HepG2 (cell line): ENCODE measurements at regions not wholly inside any gene's neighbourhood (a gene's known extent, or its start where the extent isn't known, plus 50 kb on each side); places are given as distances from the start of the nearest gene placed in this dataset.

Source experiments
- ATAC-seq: fragments of 200-7000 bp; cut with Tn5 transposase; 3 replicates; pipeline ENCODE4 v1.9.1; 2020; ENCODE audit warnings: mild to moderate bottlenecking, moderate library complexity
- BruUV-seq: library from RNA; stranded (reverse); fragments of 400-500 nt; replicated peaks from 2 replicates; lab custom pipeline; 2021; lab: Mats Ljungman, UMichigan
- CTCF ChIA-PET: fragments of 300-600 bp; formaldehyde crosslinking; extraction: SDS; loops from one replicate; lab custom pipeline; 2021; ENCODE audit warnings: low total read pairs, inconsistent platforms, low intra/inter-chr PET ratio; lab: Yijun Ruan, JAX
- POLR2A ChIA-PET: fragments of 350-600 bp; sonication (Branson Sonifier 250); formaldehyde crosslinking; loops from one replicate; lab custom pipeline; 2020; ENCODE audit warnings: antibody characterized with exemption, inconsistent platforms; lab: Yijun Ruan, JAX
- DNase-seq: peaks from one replicate; pipeline ENCODE4 v3.0.0-alpha.2; 2015; ENCODE audit warnings: low spot score
- FAIRE-seq: peaks from 3 replicates; lab custom pipeline; 2011; peaks lifted over from hg19 to GRCh38; lab: Jason Lieb, UNC
- H2AFZ ChIP-seq: one replicate; pipeline ENCODE4 v1.6.1; 2011; ENCODE audit warnings: low read length, inconsistent platforms
- H3K27ac ChIP-seq: fragments of 300-600 bp; 3 replicates; pipeline ENCODE4 v1.8.0; 2011; ENCODE audit warnings: mixed run types, mild to moderate bottlenecking, mixed read lengths, low read length, inconsistent platforms; ENCODE audit not compliant: insufficient read depth; ENCODE audit errors: extremely low read length
- H3K27me3 ChIP-seq, 2 experiments: fragments of 200-600 bp in 1 of 2; 2 replicates in 1 of 2; 3 replicates in 1 of 2; pipeline versions ENCODE4 v1.6.0 to v1.8.0; 2011; ENCODE audit warnings: low read length in 2 of 2, mild to moderate bottlenecking in 2 of 2, moderate library complexity in 2 of 2, inconsistent platforms in 1 of 2; ENCODE audit not compliant: insufficient read depth in 2 of 2, control insufficient read depth in 1 of 2
- H3K36me3 ChIP-seq, 2 experiments: fragments of 200-600 bp in 1 of 2; replicated peaks in 1 of 2; 2 replicates in 1 of 2; 3 replicates in 1 of 2; pipeline versions ENCODE4 v1.5.1 to v1.8.0; 2011; ENCODE audit warnings: low read length in 2 of 2, inconsistent platforms in 1 of 2; ENCODE audit not compliant: insufficient read depth in 2 of 2, control insufficient read depth in 1 of 2
- H3K4me1 ChIP-seq: 2 replicates; pipeline ENCODE4 v1.5.1; 2012; ENCODE audit warnings: low read length, inconsistent platforms; ENCODE audit not compliant: insufficient read depth
- H3K4me2 ChIP-seq: 2 replicates; pipeline ENCODE4 v1.6.0; 2011; ENCODE audit warnings: low read depth, low read length, inconsistent platforms
- H3K4me3 ChIP-seq, 3 experiments: fragments of 200-600 bp in 1 of 3; sonication (generic), shearing (Covaris generic) in 1 of 3; replicated peaks in 1 of 3; 2 replicates each; pipeline ENCODE4 v1.5.1; 2011 to 2016; ENCODE audit warnings: low read length in 3 of 3, inconsistent platforms in 2 of 3, low read depth in 2 of 3, mild to moderate bottlenecking in 2 of 3, control low read depth in 1 of 3, mixed read lengths in 1 of 3; ENCODE audit not compliant: insufficient read depth in 1 of 3
- H3K79me2 ChIP-seq: one replicate; pipeline ENCODE4 v1.6.1; 2011; ENCODE audit warnings: low read length, inconsistent platforms; ENCODE audit not compliant: insufficient read depth
- H3K9ac ChIP-seq: 2 replicates; pipeline ENCODE4 v1.6.0; 2011; ENCODE audit warnings: mild to moderate bottlenecking, low read depth, low read length, inconsistent platforms; ENCODE audit not compliant: insufficient read depth
- H3K9me3 ChIP-seq: 2 replicates; pipeline ENCODE4 v1.5.1; 2012; ENCODE audit warnings: mild to moderate bottlenecking, low read length
- H4K20me1 ChIP-seq: 2 replicates; pipeline ENCODE4 v1.6.0; 2011; ENCODE audit warnings: inconsistent platforms, mild to moderate bottlenecking, low read length, moderate library complexity; ENCODE audit not compliant: insufficient read depth
- DPF2 ChIP-seq: sonication (generic); formaldehyde crosslinking; IDR thresholded peaks from 2 replicates; pipeline ENCODE4 v1.4.0; 2020; ENCODE audit warnings: mild to moderate bottlenecking, low read depth, missing genetic modification reagents, borderline replicate concordance
- KAT2B ChIP-seq: fragments of 150-350 bp; IDR thresholded peaks from 2 replicates; pipeline ENCODE4 v1.6.1; 2014; ENCODE audit warnings: low read depth, low read length, borderline replicate concordance
- MXD4 ChIP-seq: IDR thresholded peaks from 2 replicates; pipeline ENCODE4 v1.6.1; 2016; ENCODE audit warnings: mild to moderate bottlenecking, missing biosample characterization, missing genetic modification reagents
- NCOA2 ChIP-seq: sonication (generic); formaldehyde crosslinking; IDR thresholded peaks from 2 replicates; pipeline ENCODE4 v1.8.0; 2022; ENCODE audit warnings: inconsistent platforms
- PTBP1 ChIP-seq: fragments of 200-400 bp; formaldehyde crosslinking; IDR thresholded peaks from 2 replicates; pipeline ENCODE4 v1.6.1; 2018; ENCODE audit warnings: low read length, low read depth; ENCODE audit not compliant: poor library complexity, severe bottlenecking
- ZBTB20 ChIP-seq: sonication (generic); formaldehyde crosslinking; IDR thresholded peaks from 2 replicates; pipeline ENCODE4 v1.8.1; 2023; ENCODE audit warnings: missing genetic modification reagents, low read depth, mild to moderate bottlenecking, borderline replicate concordance
- ZBTB43 ChIP-seq: sonication (generic); formaldehyde crosslinking; conservative IDR thresholded peaks from 2 replicates; pipeline ENCODE4 v1.4.0; 2020; ENCODE audit warnings: missing genetic modification reagents
- ZBTB8A ChIP-seq: sonication (generic); formaldehyde crosslinking; IDR thresholded peaks from 2 replicates; pipeline ENCODE4 v1.4.0; 2020; ENCODE audit warnings: mild to moderate bottlenecking, low read depth, missing genetic modification reagents, borderline replicate concordance
- ZNF431 ChIP-seq: sonication (generic); formaldehyde crosslinking; IDR thresholded peaks from 2 replicates; pipeline ENCODE4 v1.9.0; 2022; ENCODE audit warnings: missing genetic modification reagents, low read depth, mild to moderate bottlenecking, borderline replicate concordance
- ZNF557 ChIP-seq: sonication (generic); formaldehyde crosslinking; IDR thresholded peaks from 2 replicates; pipeline ENCODE4 v1.4.0; 2020; ENCODE audit warnings: missing genetic modification reagents
- ZNF703 ChIP-seq: sonication (generic); formaldehyde crosslinking; IDR thresholded peaks from 2 replicates; pipeline ENCODE4 v1.5.1; 2020; ENCODE audit warnings: missing genetic modification reagents, mild to moderate bottlenecking, moderate library complexity, borderline replicate concordance
- WGBS: methylation state at CpG from one replicate; pipeline ENCODE4 v1.1.6; 2017; ENCODE audit warnings: low lambda C conversion rate; 5-methylcytosine and 5-hydroxymethylcytosine counted together
- in situ Hi-C: cut with HindIII; loops from 2 replicates; pipeline ENCODE4 v1.10.0; 2017; ENCODE audit warnings: low pct_unique_long_range_greater_than_20kb; ENCODE audit not compliant: extremely low pct_ligation_motif_present
- intact Hi-C: fragments of 100-400 bp; cut with micrococcal nuclease; formaldehyde crosslinking; loops from one replicate; pipeline ENCODE4 v1.10.0; 2022; ENCODE audit not compliant: unreplicated experiment
- TF ChIP-seq, protein P1 (sequence below): sonication (generic); formaldehyde crosslinking; IDR thresholded peaks from 2 replicates; pipeline ENCODE4 v1.5.0; 2020; ENCODE audit warnings: missing genetic modification reagents, mild to moderate bottlenecking, borderline replicate concordance
- TF ChIP-seq, protein P2 (sequence below): sonication (generic); formaldehyde crosslinking; IDR thresholded peaks from 2 replicates; pipeline ENCODE4 v1.4.0; 2020; ENCODE audit warnings: mild to moderate bottlenecking, missing genetic modification reagents

DNA sequence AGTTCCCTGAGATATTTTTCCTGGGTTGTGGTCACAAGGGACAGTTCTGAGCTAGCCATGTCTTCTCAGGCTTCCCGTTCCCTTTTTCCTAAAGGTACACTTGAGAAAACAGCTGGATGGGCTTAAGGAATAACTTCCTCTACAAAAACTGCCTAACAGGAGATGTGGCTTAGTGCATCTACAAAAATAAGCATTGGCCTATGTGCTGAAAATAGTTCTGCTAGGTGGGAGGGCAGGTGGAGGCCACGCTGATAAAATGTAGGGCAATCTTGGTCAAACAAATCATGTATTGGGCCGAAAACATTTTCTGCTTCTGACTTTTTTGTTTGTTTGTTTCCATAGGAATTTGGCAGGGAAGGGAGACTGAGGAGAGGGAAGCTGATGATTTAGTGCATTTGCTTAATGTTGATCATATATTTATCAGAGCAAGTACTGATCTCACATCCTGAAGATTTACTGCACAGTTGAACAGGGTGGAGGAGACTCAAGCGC, 409.4 kb upstream of the FZD8 start:
- 42% methylated on average over 4 of the region's 4 CpGs for WGBS
- peaks cover 7% of the 10 kb centered on the region for H3K9me3 ChIP-seq
- H3K4me3 ChIP-seq: no peak overlapping the region
- no peaks in the 10 kb centered on the region for H3K4me1 ChIP-seq
- H3K4me2 ChIP-seq: no peak overlapping the region
- no peak for ATAC-seq
- in situ Hi-C loops (no loop called here), intact Hi-C loops (no loop called here)
- no peak for TF ChIP-seq ZBTB8A (CRISPR knock-in tag)
- TF ChIP-seq KAT2B: no peak
- no peak for TF ChIP-seq PTBP1
- no peak for TF ChIP-seq DPF2 (CRISPR knock-in tag)
- TF ChIP-seq ZNF557: no peak
- TF ChIP-seq, protein P1, sequence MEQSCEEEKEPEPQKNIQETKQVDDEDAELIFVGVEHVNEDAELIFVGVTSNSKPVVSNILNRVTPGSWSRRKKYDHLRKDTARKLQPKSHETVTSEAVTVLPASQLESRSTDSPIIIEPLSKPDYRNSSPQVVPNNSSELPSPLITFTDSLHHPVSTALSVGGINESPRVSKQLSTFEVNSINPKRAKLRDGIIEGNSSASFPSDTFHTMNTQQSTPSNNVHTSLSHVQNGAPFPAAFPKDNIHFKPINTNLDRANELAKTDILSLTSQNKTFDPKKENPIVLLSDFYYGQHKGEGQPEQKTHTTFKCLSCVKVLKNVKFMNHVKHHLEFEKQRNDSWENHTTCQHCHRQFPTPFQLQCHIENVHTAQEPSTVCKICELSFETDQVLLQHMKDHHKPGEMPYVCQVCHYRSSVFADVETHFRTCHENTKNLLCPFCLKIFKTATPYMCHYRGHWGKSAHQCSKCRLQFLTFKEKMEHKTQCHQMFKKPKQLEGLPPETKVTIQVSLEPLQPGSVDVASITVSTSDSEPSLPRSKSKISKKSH: no peak
- no peak for TF ChIP-seq ZBTB43
- TF ChIP-seq MXD4 (CRISPR knock-in tag): no peak
- TF ChIP-seq ZBTB20: no peak
- TF ChIP-seq ZNF703: no peak
- no peak for TF ChIP-seq ZNF431 (CRISPR knock-in tag)
- TF ChIP-seq, protein P2, sequence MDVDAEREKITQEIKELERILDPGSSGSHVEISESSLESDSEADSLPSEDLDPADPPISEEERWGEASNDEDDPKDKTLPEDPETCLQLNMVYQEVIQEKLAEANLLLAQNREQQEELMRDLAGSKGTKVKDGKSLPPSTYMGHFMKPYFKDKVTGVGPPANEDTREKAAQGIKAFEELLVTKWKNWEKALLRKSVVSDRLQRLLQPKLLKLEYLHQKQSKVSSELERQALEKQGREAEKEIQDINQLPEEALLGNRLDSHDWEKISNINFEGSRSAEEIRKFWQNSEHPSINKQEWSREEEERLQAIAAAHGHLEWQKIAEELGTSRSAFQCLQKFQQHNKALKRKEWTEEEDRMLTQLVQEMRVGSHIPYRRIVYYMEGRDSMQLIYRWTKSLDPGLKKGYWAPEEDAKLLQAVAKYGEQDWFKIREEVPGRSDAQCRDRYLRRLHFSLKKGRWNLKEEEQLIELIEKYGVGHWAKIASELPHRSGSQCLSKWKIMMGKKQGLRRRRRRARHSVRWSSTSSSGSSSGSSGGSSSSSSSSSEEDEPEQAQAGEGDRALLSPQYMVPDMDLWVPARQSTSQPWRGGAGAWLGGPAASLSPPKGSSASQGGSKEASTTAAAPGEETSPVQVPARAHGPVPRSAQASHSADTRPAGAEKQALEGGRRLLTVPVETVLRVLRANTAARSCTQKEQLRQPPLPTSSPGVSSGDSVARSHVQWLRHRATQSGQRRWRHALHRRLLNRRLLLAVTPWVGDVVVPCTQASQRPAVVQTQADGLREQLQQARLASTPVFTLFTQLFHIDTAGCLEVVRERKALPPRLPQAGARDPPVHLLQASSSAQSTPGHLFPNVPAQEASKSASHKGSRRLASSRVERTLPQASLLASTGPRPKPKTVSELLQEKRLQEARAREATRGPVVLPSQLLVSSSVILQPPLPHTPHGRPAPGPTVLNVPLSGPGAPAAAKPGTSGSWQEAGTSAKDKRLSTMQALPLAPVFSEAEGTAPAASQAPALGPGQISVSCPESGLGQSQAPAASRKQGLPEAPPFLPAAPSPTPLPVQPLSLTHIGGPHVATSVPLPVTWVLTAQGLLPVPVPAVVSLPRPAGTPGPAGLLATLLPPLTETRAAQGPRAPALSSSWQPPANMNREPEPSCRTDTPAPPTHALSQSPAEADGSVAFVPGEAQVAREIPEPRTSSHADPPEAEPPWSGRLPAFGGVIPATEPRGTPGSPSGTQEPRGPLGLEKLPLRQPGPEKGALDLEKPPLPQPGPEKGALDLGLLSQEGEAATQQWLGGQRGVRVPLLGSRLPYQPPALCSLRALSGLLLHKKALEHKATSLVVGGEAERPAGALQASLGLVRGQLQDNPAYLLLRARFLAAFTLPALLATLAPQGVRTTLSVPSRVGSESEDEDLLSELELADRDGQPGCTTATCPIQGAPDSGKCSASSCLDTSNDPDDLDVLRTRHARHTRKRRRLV: no peak
- TF ChIP-seq NCOA2 (CRISPR knock-in tag): no peak
- POLR2A ChIA-PET: no interaction called here
- no peak overlapping the region for H2AFZ ChIP-seq
- DNase-seq: no peak
- no peaks in the 10 kb centered on the region for H3K27me3 ChIP-seq
- no peak overlapping the region for H3K27ac ChIP-seq
- H3K79me2 ChIP-seq: no peaks in the 10 kb centered on the region
- BruUV-seq: no TSS peak
- H3K9ac ChIP-seq: no peak overlapping the region
- CTCF ChIA-PET: no interaction called here
- no peaks in the 10 kb centered on the region for H4K20me1 ChIP-seq
- FAIRE-seq: no peak
- H3K36me3 ChIP-seq: no peaks in the 10 kb centered on the region
